Endothelial cell of umbilical vein (primary cell): ENCODE measurements at regions not wholly inside any gene's neighbourhood (a gene's known extent, or its start where the extent isn't known, plus 50 kb on each side); places are given as distances from the start of the nearest gene placed in this dataset.

ENCODE experiments used
- CTCF ChIP-seq, 2 donors: IDR thresholded peaks; 1 replicate in 1 of 2; 2 replicates in 1 of 2; pipeline ENCODE4 v1.5.1; 2011; ENCODE audit warnings: low read length in 2 of 2, mild to moderate bottlenecking in 2 of 2, moderate library complexity in 2 of 2, control low read depth in 1 of 2, inconsistent platforms in 1 of 2, low read depth in 1 of 2; ENCODE audit not compliant: insufficient read depth in 1 of 2; ENCODE audit errors: extremely low read depth in 1 of 2
- EZH2 ChIP-seq: IDR thresholded peaks from 2 replicates; pipeline ENCODE4 v1.6.1; 2012; ENCODE audit warnings: borderline replicate concordance, low read depth, mild to moderate bottlenecking, moderate library complexity, low read length, inconsistent platforms; ENCODE audit not compliant: severe bottlenecking
- FOS ChIP-seq: IDR thresholded peaks from 2 replicates; pipeline ENCODE4 v1.6.1; 2011; ENCODE audit warnings: mild to moderate bottlenecking, low read length, moderate library complexity, borderline replicate concordance; ENCODE audit not compliant: insufficient read depth
- GATA2 ChIP-seq: IDR thresholded peaks from 2 replicates; pipeline ENCODE4 v1.7.0; 2011; ENCODE audit warnings: low read depth, mild to moderate bottlenecking, moderate library complexity, mixed read lengths, low read length; ENCODE audit not compliant: insufficient read length, insufficient read depth
- JUN ChIP-seq: IDR thresholded peaks from 2 replicates; pipeline ENCODE4 v1.6.1; 2011; ENCODE audit warnings: borderline replicate concordance, low read depth; ENCODE audit not compliant: insufficient read length, insufficient read depth
- MYC ChIP-seq: IDR thresholded peaks from one replicate; pipeline ENCODE4 v1.6.1; 2011; ENCODE audit warnings: mild to moderate bottlenecking, low read depth, low read length
- POLR2A ChIP-seq: IDR thresholded peaks from 2 replicates; pipeline ENCODE4 v1.6.1; 2012; ENCODE audit warnings: low read depth, mild to moderate bottlenecking, control low read depth, low read length

GRCh38 chr16:86946981-86947380, 368.6 kb downstream of the FOXL1 start:
- TF ChIP-seq CTCF (IDR thresholded peaks at IDR 0.05; ENCODE audit: extremely low read depth in 1 of 2, insufficient read depth in 1 of 2, low read depth in 1 of 2, low read length in 2 of 2) = no peak
- no peak for TF ChIP-seq EZH2
- no peak for TF ChIP-seq MYC
- no peak for TF ChIP-seq FOS
- no peak for TF ChIP-seq JUN
- TF ChIP-seq GATA2 = no peak
- TF ChIP-seq POLR2A = no peak
